Gastrocnemius medialis (tissue), 4 donors: ENCODE measurements at regions not wholly inside any gene's neighbourhood (a gene's known extent, or its start where the extent isn't known, plus 50 kb on each side); places are given as distances from the start of the nearest gene placed in this dataset.

Experiments used
- CTCF ChIP-seq, 5 experiments: fragments of 450-650 bp in 3 of 5; fragments of 200-600 bp in 2 of 5; sonication (generic) in 2 of 5; IDR thresholded peaks in 4 of 5; conservative IDR thresholded peaks in 1 of 5; 1 replicate in 4 of 5; 2 replicates in 1 of 5; pipeline ENCODE4 v1.5.1; 2016 to 2019; ENCODE audit warnings: antibody characterized with exemption in 5 of 5, mild to moderate bottlenecking in 3 of 5, moderate library complexity in 3 of 5
- POLR2A ChIP-seq, 2 donors: fragments of 450-650 bp; IDR thresholded peaks; one replicate each; pipeline ENCODE4 v1.6.1; 2017; ENCODE audit warnings: antibody characterized with exemption in 2 of 2, mild to moderate bottlenecking in 2 of 2, moderate library complexity in 2 of 2

GRCh38 chr5:74132485-74132884 lies 506.5 kb downstream of the ARHGEF28 start:
- no peak for TF ChIP-seq CTCF (IDR thresholded peaks at IDR 0.05 in 4 of 5, conservative IDR thresholded peaks at IDR 0.05 in 1 of 5)
- no peak for TF ChIP-seq POLR2A (IDR thresholded peaks at IDR 0.05)
